ENCODE measurements at regions not wholly inside any gene's neighbourhood (a gene's known extent, or its start where the extent isn't known, plus 50 kb on each side); places are given as distances from the start of the nearest gene placed in this dataset.
"Not testable (repeated sequence)": the region's sequence is repeated elsewhere in the genome, so short reads cannot be mapped to it uniquely, and the experiment has no call there.

- DNase-seq, result no peak
These were observed 782.5 kb downstream of the ETS1 start for GRCh38 chr11:127804747-127805400.

GRCh38 chr11:127803755-127804154 lies 783.6 kb downstream of the ETS1 start:
- no peak for DNase-seq

- DNase-seq, result no peak
These were observed 786.2 kb downstream of the ETS1 start for GRCh38 chr11:127800989-127801688.

GRCh38 chr11:127795326-127795725 lies 792.0 kb downstream of the ETS1 start:
- no peak for DNase-seq

GRCh38 chr11:127791844-127792243 lies 791.3 kb upstream of the KIRREL3 start:
- DNase-seq, result no peak

- DNase-seq, result no peak
These were observed 790.0 kb upstream of the KIRREL3 start for GRCh38 chr11:127790592-127790991.

- DNase-seq, result peak; percentile 45
These were observed 789.4 kb upstream of the KIRREL3 start for GRCh38 chr11:127789927-127790326.

- not testable (repeated sequence) for DNase-seq
These were observed 772.4 kb upstream of the KIRREL3 start for GRCh38 chr11:127772938-127773337.

GRCh38 chr11:127768931-127769330 lies 768.4 kb upstream of the KIRREL3 start:
- not testable (repeated sequence) for DNase-seq

- DNase-seq, result no peak
These were observed 766.2 kb upstream of the KIRREL3 start for GRCh38 chr11:127766734-127767133.

GRCh38 chr11:127738771-127739286 lies 738.3 kb upstream of the KIRREL3 start:
- DNase-seq, result no peak

- DNase-seq, result no peak
These were observed 736.9 kb upstream of the KIRREL3 start for GRCh38 chr11:127737499-127737898.

- no peak for DNase-seq
These were observed 733.0 kb upstream of the KIRREL3 start for GRCh38 chr11:127733552-127733951.

GRCh38 chr11:127726367-127726766 lies 725.8 kb upstream of the KIRREL3 start:
- no peak for DNase-seq

- no peak for DNase-seq
These were observed 723.1 kb upstream of the KIRREL3 start for GRCh38 chr11:127723714-127724113.

GRCh38 chr11:127713226-127713625 lies 712.7 kb upstream of the KIRREL3 start:
- no peak for DNase-seq

- no peak for DNase-seq
These were observed 711.2 kb upstream of the KIRREL3 start for GRCh38 chr11:127711748-127712147.

GRCh38 chr11:127710831-127711230 lies 710.3 kb upstream of the KIRREL3 start:
- no peak for DNase-seq

GRCh38 chr11:127709960-127710359 lies 709.4 kb upstream of the KIRREL3 start:
- no peak for DNase-seq

GRCh38 chr11:127693686-127694085 lies 693.1 kb upstream of the KIRREL3 start:
- DNase-seq, result no peak

- no peak for DNase-seq
These were observed 682.8 kb upstream of the KIRREL3 start for GRCh38 chr11:127683321-127683720.

GRCh38 chr11:127679816-127680545 lies 679.4 kb upstream of the KIRREL3 start:
- DNase-seq, result no peak

- no peak for DNase-seq
These were observed 678.1 kb upstream of the KIRREL3 start for GRCh38 chr11:127678631-127679030.
